GM12878 (cell line): ENCODE measurements at regions not wholly inside any gene's neighbourhood (a gene's known extent, or its start where the extent isn't known, plus 50 kb on each side); places are given as distances from the start of the nearest gene placed in this dataset.

ENCODE experiments used
- EED ChIP-seq: sonication (generic); IDR thresholded peaks from 2 replicates; pipeline ENCODE4 v1.6.1; 2016; ENCODE audit warnings: antibody characterized with exemption, low read depth
- EP300 ChIP-seq, 2 experiments: fragments of 150-350 bp in 1 of 2; IDR thresholded peaks; 2 replicates each; pipeline ENCODE4 v1.6.1; 2011 to 2012; ENCODE audit warnings: low read depth in 2 of 2, low read length in 2 of 2, borderline replicate concordance in 1 of 2, improper control_type of control experiment in 1 of 2, inconsistent platforms in 1 of 2; ENCODE audit not compliant: control insufficient read depth in 1 of 2
- IKZF2 ChIP-seq, 2 experiments: fragments of 450-650 bp; IDR thresholded peaks; 2 replicates each; pipeline ENCODE4 v1.6.1; 2017; ENCODE audit warnings: mild to moderate bottlenecking in 2 of 2, moderate library complexity in 2 of 2
- KLF5 ChIP-seq: fragments of 450-650 bp; IDR thresholded peaks from 2 replicates; pipeline ENCODE4 v1.6.1; 2014; ENCODE audit warnings: mild to moderate bottlenecking; ENCODE audit not compliant: partially characterized antibody
- MEF2B ChIP-seq: fragments of 450-650 bp; IDR thresholded peaks from 2 replicates; pipeline ENCODE4 v1.6.1; 2018; ENCODE audit warnings: mild to moderate bottlenecking, moderate library complexity; ENCODE audit not compliant: partially characterized antibody, poor library complexity, severe bottlenecking
- PKNOX1 ChIP-seq: fragments of 450-650 bp; IDR thresholded peaks from 2 replicates; pipeline ENCODE4 v1.6.1; 2016; ENCODE audit warnings: mild to moderate bottlenecking
- RELB ChIP-seq: fragments of 450-650 bp; IDR thresholded peaks from 2 replicates; pipeline ENCODE4 v1.6.1; 2017; ENCODE audit warnings: low read depth, mild to moderate bottlenecking, moderate library complexity
- REST ChIP-seq: IDR thresholded peaks from 2 replicates; pipeline ENCODE4 v1.6.1; 2012; ENCODE audit warnings: mild to moderate bottlenecking, low read depth, low read length
- SP1 ChIP-seq: IDR thresholded peaks from one replicate; pipeline ENCODE4 v1.6.1; 2011; ENCODE audit warnings: low read depth, low read length
- STAT1 ChIP-seq: fragments of 450-650 bp; conservative IDR thresholded peaks from 2 replicates; pipeline ENCODE4 v1.6.1; 2014; ENCODE audit warnings: antibody characterized with exemption, mild to moderate bottlenecking
- ZNF592 ChIP-seq: fragments of 450-650 bp; IDR thresholded peaks from 2 replicates; pipeline ENCODE4 v1.6.1; 2017; ENCODE audit warnings: mild to moderate bottlenecking, moderate library complexity
- TF ChIP-seq, protein P1 (sequence below): fragments of 450-650 bp; formaldehyde crosslinking; IDR thresholded peaks from 2 replicates; pipeline ENCODE4 v1.4.0; 2020; ENCODE audit warnings: mild to moderate bottlenecking, moderate library complexity

DNA sequence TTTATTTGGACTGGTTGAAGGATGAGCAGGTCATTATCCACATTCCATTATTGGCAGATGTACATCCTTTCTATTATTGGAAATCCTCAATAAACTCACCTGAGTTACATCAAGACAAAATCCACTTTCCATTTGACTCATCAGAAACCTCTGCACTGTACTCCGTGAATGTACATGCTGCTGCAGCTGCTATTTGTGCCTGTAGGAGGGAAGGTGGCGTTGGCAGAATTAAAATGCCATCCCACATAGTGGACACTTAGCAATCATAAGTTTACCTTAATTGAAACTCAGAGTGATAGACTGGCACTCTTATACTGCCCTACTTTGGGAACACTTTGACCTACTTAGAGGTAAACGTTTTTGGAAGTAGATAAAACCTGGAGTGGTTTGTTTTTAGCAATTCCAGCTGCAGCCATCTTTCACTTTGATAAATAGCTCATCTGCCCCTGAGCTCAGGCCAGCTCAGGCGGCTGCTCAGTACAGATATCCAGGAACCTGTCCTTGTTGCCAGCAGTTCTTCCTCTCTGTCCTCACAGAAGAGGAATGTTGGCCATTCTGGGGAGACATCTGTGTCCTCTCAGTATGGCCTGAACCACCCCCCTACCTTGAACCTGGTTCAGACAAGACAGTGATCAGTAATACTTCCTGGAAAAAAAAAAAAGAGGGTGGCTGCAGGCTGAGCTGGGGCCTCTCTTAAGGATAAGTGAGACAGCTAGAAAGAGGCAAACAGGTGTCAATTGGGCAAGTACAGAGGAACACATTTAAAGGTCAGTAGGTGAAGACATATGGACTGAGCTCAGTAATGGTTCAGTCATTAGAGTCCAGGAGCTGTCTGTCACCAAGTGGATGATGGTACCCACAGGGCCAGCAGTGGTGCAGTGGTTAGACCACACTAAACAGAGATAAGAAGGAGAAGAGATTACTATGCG, 153.4 kb upstream of the UMPS start (continued):
- TF ChIP-seq RELB (0 out of 2 replicates have a peak, but pooled peaks have one; percentile 33), REST (no peak), EED (peak; percentile 78), EP300 (IDR thresholded peaks at IDR 0.05; ENCODE audit: borderline replicate concordance in 1 of 2, control insufficient read depth in 1 of 2, low read depth in 2 of 2, low read length in 2 of 2) (peak in 1 of 2 experiments; percentile 56; a peak in 1 of 4 replicates), KLF5 (no peak), MEF2B (peak; percentile 19), STAT1 (no peak), ZNF592 (no peak), SP1 (no peak), PKNOX1 (peak; percentile 16; the same call in 1 of the 2 replicates), IKZF2 (IDR thresholded peaks at IDR 0.05) (peak; percentile 64 to 71)
- TF ChIP-seq, protein P1, sequence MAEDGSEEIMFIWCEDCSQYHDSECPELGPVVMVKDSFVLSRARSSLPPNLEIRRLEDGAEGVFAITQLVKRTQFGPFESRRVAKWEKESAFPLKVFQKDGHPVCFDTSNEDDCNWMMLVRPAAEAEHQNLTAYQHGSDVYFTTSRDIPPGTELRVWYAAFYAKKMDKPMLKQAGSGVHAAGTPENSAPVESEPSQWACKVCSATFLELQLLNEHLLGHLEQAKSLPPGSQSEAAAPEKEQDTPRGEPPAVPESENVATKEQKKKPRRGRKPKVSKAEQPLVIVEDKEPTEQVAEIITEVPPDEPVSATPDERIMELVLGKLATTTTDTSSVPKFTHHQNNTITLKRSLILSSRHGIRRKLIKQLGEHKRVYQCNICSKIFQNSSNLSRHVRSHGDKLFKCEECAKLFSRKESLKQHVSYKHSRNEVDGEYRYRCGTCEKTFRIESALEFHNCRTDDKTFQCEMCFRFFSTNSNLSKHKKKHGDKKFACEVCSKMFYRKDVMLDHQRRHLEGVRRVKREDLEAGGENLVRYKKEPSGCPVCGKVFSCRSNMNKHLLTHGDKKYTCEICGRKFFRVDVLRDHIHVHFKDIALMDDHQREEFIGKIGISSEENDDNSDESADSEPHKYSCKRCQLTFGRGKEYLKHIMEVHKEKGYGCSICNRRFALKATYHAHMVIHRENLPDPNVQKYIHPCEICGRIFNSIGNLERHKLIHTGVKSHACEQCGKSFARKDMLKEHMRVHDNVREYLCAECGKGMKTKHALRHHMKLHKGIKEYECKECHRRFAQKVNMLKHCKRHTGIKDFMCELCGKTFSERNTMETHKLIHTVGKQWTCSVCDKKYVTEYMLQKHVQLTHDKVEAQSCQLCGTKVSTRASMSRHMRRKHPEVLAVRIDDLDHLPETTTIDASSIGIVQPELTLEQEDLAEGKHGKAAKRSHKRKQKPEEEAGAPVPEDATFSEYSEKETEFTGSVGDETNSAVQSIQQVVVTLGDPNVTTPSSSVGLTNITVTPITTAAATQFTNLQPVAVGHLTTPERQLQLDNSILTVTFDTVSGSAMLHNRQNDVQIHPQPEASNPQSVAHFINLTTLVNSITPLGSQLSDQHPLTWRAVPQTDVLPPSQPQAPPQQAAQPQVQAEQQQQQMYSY (CRISPR knock-in tag) = no peak
